NCI-H526 (cell line): ENCODE measurements at regions not wholly inside any gene's neighbourhood (a gene's known extent, or its start where the extent isn't known, plus 50 kb on each side); places are given as distances from the start of the nearest gene placed in this dataset.
"Not testable (repeated sequence)": the region's sequence is repeated elsewhere in the genome, so short reads cannot be mapped to it uniquely, and the experiment has no call there.

ENCODE experiments used
- DNase-seq, 2 experiments: peaks; one replicate each; lab custom pipeline; 2025; lab: John Stamatoyannopoulos, UW

GRCh38 chr3:6428276-6428675 is 432.6 kb upstream of the GRM7 start:
- DNase-seq, result not testable (repeated sequence)

GRCh38 chr3:6435951-6436350 is 425.0 kb upstream of the GRM7 start:
- no peak for DNase-seq

GRCh38 chr3:6437631-6438030 is 423.3 kb upstream of the GRM7 start:
- no peak for DNase-seq

GRCh38 chr3:6438031-6438430 is 422.9 kb upstream of the GRM7 start:
- DNase-seq, result no peak

GRCh38 chr3:6439226-6439625 is 421.7 kb upstream of the GRM7 start:
- no peak for DNase-seq

- DNase-seq, result no peak
These were observed 421.1 kb upstream of the GRM7 start for GRCh38 chr3:6439824-6440223.

GRCh38 chr3:6444888-6445658 is 415.8 kb upstream of the GRM7 start:
- no peak for DNase-seq

GRCh38 chr3:6447166-6447801 is 413.6 kb upstream of the GRM7 start:
- DNase-seq, result no peak

- DNase-seq, result no peak
These were observed 412.9 kb upstream of the GRM7 start for GRCh38 chr3:6448011-6448410.

GRCh38 chr3:6449099-6449498 is 411.8 kb upstream of the GRM7 start:
- DNase-seq, result no peak

GRCh38 chr3:6452974-6453373 is 407.9 kb upstream of the GRM7 start:
- DNase-seq, result no peak

GRCh38 chr3:6455031-6455430 is 405.9 kb upstream of the GRM7 start:
- no peak for DNase-seq

- no peak for DNase-seq
These were observed 393.7 kb upstream of the GRM7 start for GRCh38 chr3:6467186-6467585.

- DNase-seq, result no peak
These were observed 392.3 kb upstream of the GRM7 start for GRCh38 chr3:6468589-6468988.

GRCh38 chr3:6471744-6472143 is 389.2 kb upstream of the GRM7 start:
- no peak for DNase-seq

- DNase-seq, result not testable (repeated sequence)
These were observed 370.2 kb upstream of the GRM7 start for GRCh38 chr3:6490487-6491327.

- no peak for DNase-seq
These were observed 369.1 kb upstream of the GRM7 start for GRCh38 chr3:6491768-6492167.

GRCh38 chr3:6492306-6492705 is 368.6 kb upstream of the GRM7 start:
- no peak for DNase-seq

- not testable (repeated sequence) for DNase-seq
These were observed 362.0 kb upstream of the GRM7 start for GRCh38 chr3:6498944-6499343.

- no peak for DNase-seq
These were observed 356.6 kb upstream of the GRM7 start for GRCh38 chr3:6504347-6504746.

- no peak for DNase-seq
These were observed 356.1 kb upstream of the GRM7 start for GRCh38 chr3:6504834-6505233.

- no peak for DNase-seq
These were observed 352.5 kb upstream of the GRM7 start for GRCh38 chr3:6508410-6508759.

- no peak for DNase-seq
These were observed 351.3 kb upstream of the GRM7 start for GRCh38 chr3:6509576-6509975.
